ENCODE measurements at regions not wholly inside any gene's neighbourhood (a gene's known extent, or its start where the extent isn't known, plus 50 kb on each side); places are given as distances from the start of the nearest gene placed in this dataset.
"Not testable (repeated sequence)": the region's sequence is repeated elsewhere in the genome, so short reads cannot be mapped to it uniquely, and the experiment has no call there.

DNA sequence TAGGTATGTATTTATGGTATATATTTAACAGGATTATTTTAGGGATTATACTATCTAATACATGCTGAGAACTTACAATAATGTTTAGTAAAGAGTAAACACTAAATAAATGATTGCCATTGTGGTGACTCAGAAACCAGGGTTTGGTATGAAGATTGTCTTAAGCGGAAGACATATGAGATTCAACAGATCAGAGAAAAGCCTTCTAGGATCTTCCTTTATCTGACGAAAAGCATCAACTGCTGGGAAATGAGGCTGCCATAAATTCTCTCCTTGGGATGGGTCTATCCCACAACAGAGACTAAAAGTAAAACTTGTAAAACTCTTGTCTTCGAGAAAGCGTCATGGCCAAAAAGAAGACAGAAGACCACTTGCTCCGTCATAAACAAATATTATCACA, 1352.2 kb upstream of the EPHA6 start:
- no peak for DNase-seq (ENCODE audit: low read depth in 2 of 2)

DNA sequence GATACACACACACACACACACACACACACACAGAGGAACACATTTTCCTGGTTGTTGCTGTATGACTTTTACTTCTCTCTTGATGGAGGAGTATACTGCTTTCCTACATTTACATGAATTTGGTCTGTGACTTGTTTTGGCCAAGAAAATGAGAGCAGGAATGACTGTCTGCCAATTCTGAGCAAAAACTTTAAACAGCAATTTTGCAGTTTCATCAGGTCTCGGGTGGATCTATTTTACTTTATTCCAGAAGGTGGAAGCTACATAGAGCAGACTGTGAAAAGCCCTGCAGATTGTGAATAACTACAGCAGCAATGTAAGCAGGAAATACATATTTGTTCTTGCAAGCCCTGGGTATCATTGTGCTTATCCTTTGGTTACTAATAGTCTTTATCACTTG, 1350.0 kb upstream of the EPHA6 start:
- DNase-seq (ENCODE audit: low read depth in 2 of 2): no peak

DNA sequence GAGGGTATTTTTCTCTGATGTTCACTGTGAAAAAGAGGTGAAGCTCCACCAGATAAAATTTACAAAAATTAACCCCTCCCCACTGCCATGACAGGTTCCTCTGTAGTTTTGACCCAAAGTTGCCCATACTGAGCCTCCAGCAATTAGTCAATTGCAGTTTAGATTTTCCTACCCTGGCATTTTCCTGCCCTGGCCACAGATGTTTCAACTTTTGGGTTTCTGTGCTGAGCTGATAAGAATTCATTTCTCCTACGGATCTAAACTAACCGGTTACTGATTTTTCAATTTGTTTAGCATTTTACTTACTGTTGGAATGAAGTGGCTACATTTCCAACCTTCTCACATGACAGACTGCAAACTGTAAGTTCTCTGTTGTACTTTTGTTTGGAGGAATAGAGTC, 1346.1 kb upstream of the EPHA6 start:
- no peak for DNase-seq (ENCODE audit: low read depth in 2 of 2)

DNA sequence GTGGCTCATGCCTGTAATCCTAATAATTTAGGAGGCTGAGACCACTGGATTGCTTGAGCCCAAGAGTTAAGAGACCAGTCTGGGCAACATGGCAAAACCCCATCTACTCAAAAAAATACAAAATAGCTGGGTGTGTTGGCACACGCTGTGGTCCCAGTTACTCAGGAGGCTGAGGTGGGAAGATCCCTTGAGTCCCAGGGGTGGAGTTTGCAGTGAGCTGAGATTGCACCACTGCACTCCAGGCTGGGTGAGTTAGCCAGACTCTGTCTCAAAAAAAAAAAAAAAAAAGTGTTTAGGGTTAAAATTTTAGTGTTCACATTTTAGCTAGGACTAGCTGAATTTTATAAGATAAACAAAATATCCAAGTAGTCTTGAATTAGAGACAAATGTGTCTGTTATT, 1340.1 kb upstream of the EPHA6 start:
- no peak for DNase-seq (ENCODE audit: low read depth in 2 of 2)

DNA sequence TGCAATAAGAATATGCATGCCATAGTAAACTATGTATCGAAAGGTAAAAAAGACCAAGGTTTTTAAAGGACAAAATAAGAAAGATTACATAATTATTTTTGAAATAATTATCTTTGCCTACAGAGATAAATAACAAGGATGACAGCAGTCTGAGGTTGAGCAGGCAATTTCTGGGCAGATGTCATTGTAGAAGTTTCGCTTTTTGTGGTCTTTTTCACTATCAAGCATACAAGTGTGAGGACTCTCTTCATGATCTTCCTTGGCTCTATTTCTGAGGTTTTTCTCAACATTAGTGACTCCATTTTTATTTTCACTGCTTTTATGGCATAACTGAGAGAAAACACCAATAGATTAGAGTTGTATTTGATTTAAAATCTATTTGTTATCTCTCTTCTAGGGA, 1337.9 kb upstream of the EPHA6 start:
- no peak for DNase-seq (ENCODE audit: low read depth in 2 of 2)

DNA sequence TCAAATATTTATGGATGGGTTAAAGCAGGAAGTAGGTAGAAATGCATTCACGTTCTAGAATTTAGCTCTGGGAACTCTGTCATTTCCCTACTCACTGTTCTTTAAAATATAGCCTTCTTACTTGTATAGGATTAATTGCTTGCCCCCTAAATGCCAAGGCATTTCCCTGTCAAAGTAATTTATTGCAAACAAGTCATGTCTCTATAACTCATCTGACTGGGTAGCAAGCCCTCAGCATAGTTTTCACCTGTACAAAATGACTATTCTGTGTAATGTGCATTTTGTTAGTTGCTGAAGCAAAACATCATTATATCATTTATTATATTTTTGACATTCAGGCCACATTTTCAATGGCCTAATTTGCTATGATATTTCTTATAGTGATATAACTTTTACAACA, 1308.2 kb upstream of the EPHA6 start:
- DNase-seq (ENCODE audit: low read depth in 2 of 2): no peak

DNA sequence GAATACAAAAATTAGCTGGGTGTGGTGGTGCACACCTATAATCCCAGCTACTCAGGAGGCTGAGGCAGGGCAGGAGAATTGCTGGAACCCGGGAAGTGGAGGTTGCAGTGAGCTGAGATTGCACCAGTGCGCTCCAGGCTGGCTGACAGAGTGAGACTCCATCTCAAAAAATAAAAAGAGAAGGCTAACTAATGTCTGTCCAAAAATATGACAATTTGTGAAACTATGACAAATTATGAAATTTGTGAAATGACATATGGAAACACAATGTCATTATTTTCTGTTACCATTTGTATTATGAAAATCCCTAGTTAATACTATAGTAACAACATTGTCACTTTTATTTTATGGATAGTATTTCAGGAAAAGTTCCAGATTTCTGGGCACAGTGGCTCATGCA, 1306.3 kb upstream of the EPHA6 start:
- DNase-seq (ENCODE audit: low read depth in 2 of 2): no peak

DNA sequence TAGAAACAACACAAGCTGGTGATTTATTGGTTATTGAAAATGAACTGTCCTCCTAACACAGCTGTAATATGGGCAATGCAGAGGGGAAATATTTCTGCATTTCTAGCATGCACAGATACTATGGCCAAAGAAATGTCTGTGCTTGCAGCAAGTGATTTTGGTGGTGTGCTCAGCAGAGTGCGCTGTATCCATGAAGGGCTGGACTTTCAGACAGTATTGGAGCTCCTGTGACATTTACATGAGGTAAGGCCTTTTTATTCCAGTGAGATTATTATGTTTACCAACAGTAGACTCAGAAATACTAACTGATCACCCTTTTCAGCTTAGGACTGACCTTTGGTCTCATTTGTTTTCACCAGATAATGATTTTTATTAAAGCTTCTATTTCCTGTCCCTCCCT, 1302.6 kb upstream of the EPHA6 start:
- DNase-seq (ENCODE audit: low read depth in 2 of 2): no peak

DNA sequence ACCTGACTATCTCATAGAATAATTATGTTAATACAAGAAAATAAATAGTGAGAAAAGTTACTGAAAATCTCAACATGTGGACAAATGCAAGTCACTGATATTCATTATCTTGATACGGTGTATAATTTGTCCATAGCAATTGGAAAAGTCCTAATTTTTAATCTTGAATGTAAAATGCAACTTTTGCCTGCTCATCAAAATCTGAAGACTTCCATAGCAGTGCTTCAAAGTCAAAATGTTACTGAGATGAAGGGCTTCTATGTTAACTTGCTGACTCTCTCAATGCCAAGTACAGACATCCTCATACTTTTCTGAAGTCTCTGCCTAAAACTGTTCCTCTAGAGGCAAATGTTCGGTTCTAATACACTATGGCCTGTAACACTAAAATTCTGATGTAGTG, 1300.1 kb upstream of the EPHA6 start:
- no peak for DNase-seq (ENCODE audit: low read depth in 2 of 2)

DNA sequence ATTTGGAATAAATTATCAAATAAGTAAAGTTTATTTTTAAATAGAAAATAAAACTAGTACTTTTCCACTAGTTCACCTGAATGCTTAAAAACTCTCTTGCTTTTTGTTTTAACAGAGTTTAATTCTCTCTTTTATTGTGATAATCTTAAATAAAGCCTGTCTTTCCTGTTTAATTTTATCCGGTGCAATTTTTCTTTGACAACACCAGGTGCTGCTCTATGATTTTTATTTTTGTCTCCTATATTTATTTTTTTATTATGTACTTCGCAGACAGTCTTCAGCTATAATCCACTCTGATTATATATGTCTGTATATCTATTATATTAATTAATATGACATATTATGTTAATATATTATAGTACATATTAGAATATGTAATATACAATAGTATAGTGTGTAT, 1293.0 kb upstream of the EPHA6 start:
- no peak for DNase-seq (ENCODE audit: low read depth in 2 of 2)

DNA sequence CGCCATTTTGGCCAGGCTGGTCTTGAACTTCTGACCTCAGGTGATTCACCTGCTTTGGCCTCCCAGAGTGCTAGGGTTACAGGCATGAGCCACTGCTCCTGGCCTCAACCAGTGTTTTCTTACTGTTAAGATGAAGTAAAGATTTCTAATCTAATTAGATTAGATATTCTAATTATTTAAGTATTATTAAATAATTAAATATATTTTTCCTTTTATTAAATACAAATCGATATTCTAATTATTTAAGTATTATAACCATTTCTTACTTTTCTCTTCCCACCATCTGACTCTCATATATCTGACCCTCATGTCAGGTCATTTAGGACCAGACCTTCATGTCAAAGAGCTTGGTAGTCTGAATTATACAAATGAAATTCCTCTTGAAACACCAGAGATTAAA, 1291.9 kb upstream of the EPHA6 start:
- no peak for DNase-seq (ENCODE audit: low read depth in 2 of 2)

DNA sequence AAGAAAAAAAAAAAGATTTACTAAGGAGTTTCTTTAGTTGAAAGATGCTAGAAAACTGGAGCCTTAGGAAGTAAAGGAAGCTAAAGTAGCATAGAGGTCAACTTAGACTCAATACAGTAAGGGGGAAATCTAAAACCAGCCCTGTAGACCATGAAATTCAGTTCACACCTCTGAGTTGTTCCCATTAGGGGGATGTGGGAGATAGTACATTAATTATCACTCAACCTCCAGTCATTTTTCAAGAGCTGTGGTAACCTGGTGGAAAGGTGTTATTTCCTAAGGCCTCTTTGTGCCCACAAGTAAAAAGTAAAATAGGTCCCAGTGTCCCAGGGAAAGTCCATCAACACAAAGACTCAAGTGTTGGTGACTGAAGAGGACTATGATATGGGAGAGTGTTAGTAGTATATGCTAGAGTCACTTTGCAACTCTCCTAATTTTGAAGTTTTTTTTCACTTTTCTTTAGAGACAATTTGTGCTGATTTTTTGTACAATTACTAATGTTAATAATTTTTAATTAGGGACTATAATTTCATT, 1274.4 kb upstream of the EPHA6 start:
- no peak for DNase-seq (ENCODE audit: low read depth in 2 of 2)

DNA sequence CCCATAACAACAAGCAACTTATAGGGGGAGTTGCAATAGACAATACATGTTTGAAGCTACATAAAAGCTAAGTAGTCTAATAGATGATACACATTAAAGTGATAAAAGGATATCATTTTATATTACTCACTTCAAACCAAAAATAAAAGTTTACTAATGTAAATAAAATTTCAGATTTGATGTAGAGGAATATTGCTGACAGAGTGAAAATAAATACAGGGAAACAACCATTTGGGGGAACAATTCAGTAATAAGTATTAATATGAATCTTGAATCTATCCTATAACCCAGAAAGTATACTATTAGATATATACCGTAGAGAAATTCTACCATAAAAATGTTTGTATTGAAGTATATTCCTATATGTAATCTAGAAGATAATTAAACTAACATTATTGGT, 1248.9 kb upstream of the EPHA6 start:
- DNase-seq (ENCODE audit: low read depth in 2 of 2): no peak

DNA sequence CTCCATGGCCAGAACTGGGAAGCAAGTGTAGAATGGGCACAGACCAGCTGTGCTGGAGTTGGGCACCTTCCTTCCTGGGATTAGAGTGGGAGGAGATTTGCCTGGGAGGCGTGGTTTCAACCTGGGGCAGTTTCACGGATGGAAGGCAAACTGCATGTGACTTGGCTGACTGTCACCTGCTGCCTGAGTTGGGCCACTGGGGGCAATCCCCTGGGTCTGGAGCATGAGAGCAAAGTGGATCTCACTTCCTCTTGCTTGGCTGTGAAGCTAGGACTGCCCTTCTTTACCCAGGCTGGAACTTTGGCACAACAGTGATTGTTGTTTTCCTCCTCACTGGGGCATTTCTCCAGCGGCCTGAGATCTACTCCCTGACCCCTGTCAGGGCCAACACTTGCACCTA, 1247.0 kb upstream of the EPHA6 start:
- no peak for DNase-seq (ENCODE audit: low read depth in 2 of 2)

DNA sequence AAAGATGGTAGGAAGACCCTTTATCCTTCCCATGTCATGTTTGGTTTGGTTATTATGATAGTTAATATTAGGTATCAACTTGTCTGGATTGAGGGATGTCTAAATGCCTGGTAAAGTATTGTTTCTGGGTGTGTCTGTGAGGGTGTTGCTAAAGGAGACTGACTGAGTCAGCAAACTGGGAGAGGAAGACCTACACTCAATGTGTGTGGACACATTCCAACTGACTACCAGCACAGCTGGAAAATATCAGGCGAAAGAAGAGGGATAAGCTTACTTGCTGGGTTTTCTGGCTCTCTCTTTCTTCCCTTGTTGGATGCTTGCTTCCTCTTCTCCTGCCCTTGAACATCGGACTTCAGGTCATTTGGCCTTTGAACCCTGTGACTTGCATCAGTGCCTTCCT, 1227.6 kb upstream of the EPHA6 start:
- DNase-seq (ENCODE audit: low read depth in 2 of 2): no peak

DNA sequence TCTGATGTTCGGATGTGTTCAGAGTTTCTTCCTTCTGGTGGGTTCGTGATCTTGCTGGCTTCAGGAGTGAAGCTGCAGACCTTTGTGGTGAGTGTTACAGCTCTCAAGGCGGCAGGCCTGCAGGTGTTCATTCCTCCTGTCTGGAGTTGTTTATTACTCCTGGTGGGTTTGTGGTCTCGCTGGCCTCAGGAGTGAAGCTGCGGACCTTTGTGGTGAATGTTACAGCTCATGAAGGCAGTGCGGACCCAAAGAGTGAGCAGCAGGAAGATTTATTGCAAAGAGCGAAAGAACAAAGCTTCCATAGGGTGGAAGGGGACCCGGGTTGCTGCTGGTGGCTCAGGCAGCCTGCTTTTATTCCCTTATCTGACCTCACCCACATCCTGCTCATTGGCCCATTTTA, 1226.8 kb upstream of the EPHA6 start:
- DNase-seq (ENCODE audit: low read depth in 2 of 2): not testable (repeated sequence)

DNA sequence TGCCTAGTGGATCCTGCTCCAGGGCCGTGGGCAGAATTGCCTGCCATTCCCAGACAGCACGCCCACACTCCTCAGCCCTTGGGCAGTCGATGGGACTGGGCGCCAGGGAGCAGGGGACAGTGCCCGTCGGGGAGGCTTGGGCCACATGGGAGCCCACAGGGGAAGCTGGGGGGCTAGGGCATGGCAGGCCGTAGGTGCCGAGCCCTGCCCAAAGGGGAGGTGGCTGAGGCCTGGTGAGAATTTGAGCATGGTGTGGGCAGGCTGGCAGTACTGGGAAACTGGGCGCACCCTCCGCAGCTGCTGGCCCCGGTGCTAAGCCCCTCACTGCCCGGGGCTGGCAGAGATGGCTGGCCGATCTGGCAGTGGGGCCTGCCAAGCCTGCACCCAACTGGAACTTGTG, 1225.9 kb upstream of the EPHA6 start:
- no peak for DNase-seq (ENCODE audit: low read depth in 2 of 2)

DNA sequence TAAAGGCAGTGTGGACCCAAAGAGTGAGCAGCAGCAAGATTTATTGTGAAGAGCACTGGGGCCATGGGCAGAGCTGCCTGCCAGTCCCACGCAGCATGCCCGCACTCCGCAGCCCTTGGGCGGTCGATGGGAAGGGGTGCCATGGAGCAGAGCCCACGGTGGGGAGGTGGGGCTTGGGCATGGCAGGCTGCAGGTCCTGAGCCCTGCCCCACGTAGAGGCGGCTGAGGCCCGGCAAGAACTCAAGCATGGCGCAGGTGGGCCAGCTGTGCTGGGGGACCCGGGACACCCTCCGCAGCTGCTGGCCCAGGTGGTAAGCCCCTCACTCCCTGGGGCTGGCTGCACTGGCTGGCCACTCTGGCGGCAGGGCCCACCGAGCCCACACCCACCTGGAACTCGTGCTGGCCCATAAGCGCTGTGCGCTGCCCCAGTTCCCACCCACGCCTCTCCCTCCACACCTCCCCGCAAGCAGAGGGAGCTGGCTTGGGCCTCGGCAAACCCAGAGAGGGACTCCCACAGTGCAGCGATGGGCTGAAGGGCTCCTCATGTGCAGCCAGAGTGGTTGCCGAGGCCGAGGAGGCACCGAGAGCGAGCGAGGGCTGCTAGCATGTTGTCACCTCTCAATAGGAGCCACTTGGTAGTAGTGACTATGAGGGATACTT, 1218.8 kb upstream of the EPHA6 start:
- no peak for DNase-seq (ENCODE audit: low read depth in 2 of 2)

DNA sequence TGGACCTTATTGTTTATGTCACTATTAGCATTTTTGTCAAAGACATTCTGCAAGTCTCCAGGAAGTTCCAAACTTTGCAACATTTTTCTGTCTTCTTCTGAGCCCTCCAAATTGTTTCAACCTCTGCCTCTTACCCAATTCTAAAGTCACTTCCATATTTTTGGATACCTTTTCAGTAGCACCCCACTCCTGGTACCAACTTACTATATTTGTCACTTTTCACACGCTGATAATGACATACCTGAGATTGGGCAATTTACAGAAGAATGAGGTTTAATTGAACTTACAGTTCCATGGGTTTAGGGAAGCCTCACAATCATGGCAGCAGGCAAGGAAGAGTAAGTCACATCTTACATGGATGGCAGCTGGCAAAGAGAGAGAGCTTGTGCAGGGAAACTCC, 1206.5 kb upstream of the EPHA6 start:
- DNase-seq (ENCODE audit: low read depth in 2 of 2): no peak

DNA sequence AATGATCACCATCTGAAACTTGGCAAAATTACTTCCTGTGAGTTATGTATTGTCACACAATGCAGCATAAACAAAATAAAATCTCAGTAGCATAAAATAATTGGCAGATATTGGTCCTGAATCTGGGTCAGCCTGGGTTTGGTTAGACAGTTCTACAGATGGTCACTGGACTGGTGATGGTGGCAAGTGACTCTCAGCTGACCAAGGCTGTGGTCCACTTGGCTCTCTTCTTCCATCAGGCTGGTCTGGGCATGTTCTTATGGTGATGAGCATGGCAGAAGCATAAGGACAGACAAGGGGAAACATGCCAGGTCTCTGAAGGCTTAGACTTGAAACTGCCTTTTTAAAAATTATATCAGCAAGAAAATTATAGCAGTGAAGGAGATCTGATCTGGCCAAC, 1205.0 kb upstream of the EPHA6 start:
- DNase-seq (ENCODE audit: low read depth in 2 of 2): no peak

DNA sequence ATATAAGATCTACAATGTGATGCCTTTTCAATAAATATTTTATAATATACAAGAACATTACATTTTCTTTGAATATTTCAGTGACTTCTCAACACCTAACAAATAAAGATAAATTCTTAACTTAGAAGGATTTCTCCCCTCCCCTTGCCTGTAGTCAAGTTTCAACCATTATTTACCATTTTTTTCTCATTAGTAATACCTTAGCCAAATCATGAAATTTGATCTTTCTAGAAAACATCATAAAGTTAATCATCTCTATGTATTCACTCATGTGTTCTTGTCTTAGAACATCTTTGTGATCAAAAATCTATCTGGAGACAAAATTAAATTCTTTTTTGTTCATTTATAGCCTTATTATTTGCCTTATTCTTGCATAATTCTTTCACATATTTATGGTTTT, 1201.8 kb upstream of the EPHA6 start:
- DNase-seq (ENCODE audit: low read depth in 2 of 2): no peak

DNA sequence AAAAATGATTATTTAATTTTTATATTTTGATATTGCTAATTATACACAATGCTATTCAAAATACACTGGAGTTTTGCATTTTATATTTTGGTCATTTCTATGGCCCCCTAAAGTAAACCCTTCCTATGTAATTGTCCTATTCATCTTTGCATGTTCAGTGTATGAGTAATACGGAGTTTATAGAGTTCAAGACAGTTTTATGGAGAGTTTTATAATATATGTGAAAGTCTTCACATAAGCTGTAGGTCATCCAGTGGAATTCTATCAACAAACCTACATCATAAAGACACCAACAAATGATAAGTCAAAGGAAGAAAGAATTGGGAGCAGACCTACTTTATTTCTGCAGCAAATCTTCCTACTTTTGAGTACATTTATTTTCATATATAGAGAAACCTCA, 1200.4 kb upstream of the EPHA6 start:
- no peak for DNase-seq (ENCODE audit: low read depth in 2 of 2)

DNA sequence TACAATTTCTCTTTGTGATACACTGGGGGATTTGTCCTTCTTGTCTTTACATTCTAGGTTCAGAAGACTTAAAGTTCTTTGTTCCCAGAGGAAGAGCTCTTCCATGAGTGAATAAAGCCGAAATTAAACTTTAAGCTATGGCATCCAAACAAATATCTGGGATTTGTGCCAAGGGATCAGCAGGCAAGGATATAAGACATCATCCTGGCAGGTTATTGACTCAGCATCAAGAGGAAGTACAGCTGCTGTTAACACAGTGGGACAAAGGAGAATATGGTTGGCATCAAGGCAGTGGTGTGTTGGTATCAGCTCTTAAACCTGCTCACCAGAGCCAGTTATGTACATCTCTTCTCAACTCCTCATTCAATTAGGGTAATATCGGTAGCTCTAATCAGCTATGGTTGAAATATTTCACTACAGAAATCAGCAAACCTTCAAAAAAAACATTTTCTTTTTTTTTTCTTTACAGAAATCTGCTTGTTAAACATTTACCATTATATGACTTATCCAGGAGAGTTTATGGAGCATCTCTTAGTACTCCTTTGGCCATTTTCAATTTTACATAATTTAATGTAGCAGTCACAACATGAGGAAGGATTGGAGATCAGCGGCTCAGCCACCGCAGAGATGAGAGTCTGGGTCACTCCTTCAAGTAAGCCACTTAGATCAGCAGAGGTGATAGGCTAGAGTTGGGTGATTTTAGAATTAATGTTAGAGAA, 1198.6 kb upstream of the EPHA6 start:
- DNase-seq (ENCODE audit: low read depth in 2 of 2): no peak

DNA sequence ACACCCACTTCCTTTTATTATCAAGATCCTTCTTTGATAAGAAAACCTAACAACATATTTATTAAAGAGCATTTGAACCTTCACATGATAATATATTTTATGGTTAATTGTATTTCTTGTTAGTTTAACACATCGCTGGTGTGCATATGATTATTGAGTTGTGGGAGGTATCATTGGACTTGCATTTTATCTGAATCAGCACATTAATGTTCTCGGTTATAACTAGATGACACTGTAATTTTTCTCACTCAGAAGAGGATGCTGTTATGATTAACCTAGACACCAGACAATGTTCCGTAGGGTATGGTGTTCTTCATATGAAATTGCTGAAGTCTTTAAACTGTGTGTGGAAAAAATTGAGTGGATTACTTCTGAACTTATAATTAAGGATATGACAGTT, 1188.3 kb upstream of the EPHA6 start:
- DNase-seq (ENCODE audit: low read depth in 2 of 2): no peak

All from activated CD4-positive, alpha-beta T cell treated with anti-CD3 and anti-CD28 coated beads for 24 hours (primary cell).